ENCODE measurements at regions not wholly inside any gene's neighbourhood (a gene's known extent, or its start where the extent isn't known, plus 50 kb on each side); places are given as distances from the start of the nearest gene placed in this dataset.
A peak's percentile ranks its signal among the peaks of the same experiment; 100 is the strongest.

DNA sequence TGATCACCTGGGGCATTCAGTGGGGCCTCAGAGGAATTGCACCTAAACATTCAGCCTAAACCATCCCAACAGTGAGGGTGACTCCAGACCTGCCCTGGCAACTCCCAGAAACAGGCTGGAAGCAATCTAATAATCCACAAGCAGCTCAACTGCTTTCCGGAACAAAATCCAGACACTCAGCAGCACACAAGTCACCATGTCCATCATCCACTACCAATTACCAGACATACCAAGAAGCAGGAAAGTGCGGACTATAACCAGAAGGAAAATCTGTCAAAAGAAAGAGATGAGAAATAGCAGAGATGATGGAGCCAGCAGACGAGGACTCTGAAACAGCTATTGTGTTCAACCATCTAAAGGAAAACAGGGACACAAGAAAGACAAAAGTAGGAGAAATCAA lies 342.6 kb upstream of the ZMIZ1 start:
- TF ChIP-seq CTCF (IDR thresholded peaks at IDR 0.05) = no peak
- H3K36me3 ChIP-seq = no peaks in the 10 kb centered on the region
- intact Hi-C loops (cut with DNase I) = no loop called here
- peaks cover 4 to 18% (median 11%) of the 10 kb centered on the region in 9 donors for H3K4me1 ChIP-seq
- ATAC-seq = no peak
- DNase-seq = no peak
- no peak overlapping the region for H3K4me3 ChIP-seq
- WGBS, 2 donors = 96% methylated on average over 3 of the region's 3 CpGs
- H3K9me3 ChIP-seq = no peaks in the 10 kb centered on the region
- H3K27ac ChIP-seq = no peak overlapping the region
- H3K27me3 ChIP-seq = no peaks in the 10 kb centered on the region

- 87 to 90% methylated on average over 2 of the region's 2 CpGs for WGBS, 2 donors
- peak in 7 of 8 donors; percentile 14 to 47 (median 25) for ATAC-seq
- H3K9me3 ChIP-seq = no peaks in the 10 kb centered on the region
- peaks cover 4 to 18% (median 11%) of the 10 kb centered on the region in 9 donors for H3K4me1 ChIP-seq
- H3K36me3 ChIP-seq = no peaks in the 10 kb centered on the region
- intact Hi-C loops (cut with DNase I) = no loop called here
- no peaks in the 10 kb centered on the region for H3K27me3 ChIP-seq
- no peak for TF ChIP-seq CTCF (IDR thresholded peaks at IDR 0.05)
- peak overlapping the region in 9 of 10 donors; percentile 35 to 87 (median 78) for H3K27ac ChIP-seq
- no peak overlapping the region for H3K4me3 ChIP-seq
- no peak for DNase-seq
Measured at GRCh38 chr10:78727251-78727650, 341.5 kb upstream of the ZMIZ1 start.

DNA sequence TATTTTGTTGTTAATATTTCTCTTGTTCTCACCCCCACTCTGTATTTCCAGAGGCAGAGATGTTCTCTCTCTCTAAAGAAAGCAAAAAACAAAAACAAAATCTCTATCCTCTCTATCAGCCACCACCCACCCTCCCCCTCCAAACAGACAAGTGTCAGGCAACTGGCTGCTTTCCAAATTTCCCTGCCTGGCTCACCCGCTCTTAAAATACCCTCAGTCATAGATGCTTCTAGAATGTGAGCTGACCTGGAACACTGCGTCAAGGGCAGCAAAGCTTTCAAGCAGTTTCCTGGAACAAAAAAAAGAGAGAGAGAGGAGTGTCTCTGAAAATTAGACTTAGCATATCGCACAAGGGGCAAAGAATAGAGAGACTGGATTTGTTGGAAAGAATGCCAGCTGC lies 341.0 kb upstream of the ZMIZ1 start:
- H3K4me3 ChIP-seq = no peak overlapping the region
- intact Hi-C loops (cut with DNase I) = no loop called here
- no peaks in the 10 kb centered on the region for H3K27me3 ChIP-seq
- no peak for TF ChIP-seq CTCF (IDR thresholded peaks at IDR 0.05)
- H3K4me1 ChIP-seq = peaks cover 4 to 18% (median 11%) of the 10 kb centered on the region in 9 donors
- ATAC-seq (peak; percentile 79 to 95 (median 90)), DNase-seq (peak; percentile 21 to 68)
- H3K27ac ChIP-seq = peak overlapping the region; percentile 54 to 87 (median 78)
- WGBS, 2 donors = 18 to 27% methylated on average over 3 of the region's 3 CpGs
- no peaks in the 10 kb centered on the region for H3K36me3 ChIP-seq
- H3K9me3 ChIP-seq = no peaks in the 10 kb centered on the region

GRCh38 chr10:78728176-78728575 lies 340.6 kb upstream of the ZMIZ1 start:
- Histone ChIP-seq H3K4me1 (peaks cover 4 to 18% (median 11%) of the 10 kb centered on the region in 9 donors), H3K9me3 (no peaks in the 10 kb centered on the region), H3K36me3 (no peaks in the 10 kb centered on the region), H3K4me3 (no peak overlapping the region), H3K27ac (peak overlapping the region; percentile 54 to 87 (median 78)), H3K27me3 (no peaks in the 10 kb centered on the region)
- TF ChIP-seq CTCF (IDR thresholded peaks at IDR 0.05) = no peak
- ATAC-seq (peak in 6 of 8 donors; percentile 14 to 82 (median 43)), DNase-seq (no peak)
- 59 to 72% methylated on average over 2 of the region's 2 CpGs for WGBS, 2 donors
- intact Hi-C loops (cut with DNase I) = no loop called here
